Medulla oblongata (tissue), 1 donor: ENCODE measurements at regions not wholly inside any gene's neighbourhood (a gene's known extent, or its start where the extent isn't known, plus 50 kb on each side); places are given as distances from the start of the nearest gene placed in this dataset.

Source experiments
- DNase-seq: peaks from one replicate; pipeline ENCODE4 v3.0.0-alpha.2; 2015; ENCODE audit errors: extremely low spot score

- DNase-seq, result no peak
These were observed 160.2 kb upstream of the ALKAL2 start for GRCh38 chr2:447902-448665.

- DNase-seq, result no peak
These were observed 159.2 kb upstream of the ALKAL2 start for GRCh38 chr2:446963-447530.

- no peak for DNase-seq
These were observed 158.5 kb upstream of the ALKAL2 start for GRCh38 chr2:446303-446874.

DNA sequence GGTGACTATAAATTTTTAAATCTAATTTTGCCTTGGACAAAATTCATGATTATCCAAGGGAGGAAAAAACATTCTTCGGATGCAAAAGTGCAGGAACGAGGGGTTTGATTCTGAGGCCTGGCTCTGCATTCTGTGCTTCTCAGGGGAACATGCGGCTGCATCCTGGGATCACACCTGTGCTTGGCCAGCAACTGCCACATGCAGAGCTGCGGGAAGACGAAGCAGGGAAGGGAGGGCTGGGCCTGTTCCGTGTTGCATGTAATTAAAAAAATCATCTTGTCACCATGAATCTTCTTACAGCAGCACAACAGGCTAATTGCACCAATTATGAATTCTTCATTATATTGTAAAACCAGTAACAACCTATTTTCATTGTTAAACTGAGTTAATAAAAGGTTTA is 158.0 kb upstream of the ALKAL2 start:
- DNase-seq, result no peak

- DNase-seq, result no peak
These were observed 157.3 kb upstream of the ALKAL2 start for GRCh38 chr2:444937-445884.

DNA sequence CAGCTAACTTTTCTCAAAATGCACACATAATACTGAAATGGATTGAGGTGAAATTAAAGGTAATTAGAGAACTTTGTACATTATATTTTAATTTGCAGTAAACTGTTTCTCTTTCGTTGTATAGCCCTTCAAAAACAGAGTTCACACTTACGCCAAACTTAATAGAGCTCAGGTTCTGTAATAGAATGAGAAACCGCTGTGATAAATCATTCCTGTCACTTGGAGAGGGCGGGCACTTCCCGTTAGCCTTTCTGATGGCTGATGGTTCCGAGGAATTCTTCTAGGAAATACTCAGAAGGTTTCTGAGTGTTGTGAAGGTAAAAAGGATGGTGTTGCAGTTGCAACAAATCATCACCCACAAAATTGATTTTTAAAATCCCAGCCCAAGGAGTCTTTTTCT is 155.8 kb upstream of the ALKAL2 start:
- DNase-seq, result no peak

- DNase-seq, result no peak
These were observed 155.3 kb upstream of the ALKAL2 start for GRCh38 chr2:443216-443615.

DNA sequence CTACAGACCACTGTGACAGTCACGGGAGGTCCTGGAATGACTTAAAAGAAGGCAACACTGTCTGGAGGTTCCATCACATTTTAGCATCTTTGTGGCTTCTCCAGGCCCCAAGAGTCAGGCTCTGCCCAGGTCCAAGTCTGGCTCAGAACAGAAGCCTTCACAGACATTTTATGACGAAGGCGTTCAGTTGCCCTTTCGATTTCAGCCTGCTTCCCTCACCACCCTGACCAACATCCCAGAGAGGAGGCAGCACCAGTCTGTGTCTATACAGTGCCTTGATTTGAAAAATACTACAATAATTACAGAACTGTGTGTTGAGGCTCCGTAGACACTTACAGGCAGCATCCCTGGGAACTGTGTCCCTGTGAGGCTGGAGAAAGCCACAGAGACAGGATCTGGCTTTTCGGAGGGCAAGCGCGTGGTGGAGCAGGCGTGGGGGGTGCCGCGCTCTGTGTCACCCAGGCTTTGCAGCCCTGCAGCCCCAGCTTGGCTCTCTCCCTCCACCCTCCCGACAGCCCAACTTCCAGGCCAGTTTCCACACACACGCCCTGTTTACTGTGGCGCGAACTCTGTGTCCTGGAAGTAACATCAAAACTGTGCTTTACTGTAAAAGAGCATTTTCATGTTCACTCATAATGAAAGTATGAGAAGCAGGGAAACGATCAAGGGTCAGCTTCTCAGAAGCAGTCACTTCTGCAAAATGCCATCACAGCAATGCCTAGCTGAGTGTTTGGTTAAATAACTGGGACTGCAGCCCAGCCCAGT is 153.5 kb upstream of the ALKAL2 start:
- no peak for DNase-seq

GRCh38 chr2:440403-440740 is 152.5 kb upstream of the ALKAL2 start:
- no peak for DNase-seq

- peak; percentile 9 for DNase-seq
These were observed 151.9 kb upstream of the ALKAL2 start for GRCh38 chr2:439556-440402.

- DNase-seq, result no peak
These were observed 151.2 kb upstream of the ALKAL2 start for GRCh38 chr2:439077-439476.

DNA sequence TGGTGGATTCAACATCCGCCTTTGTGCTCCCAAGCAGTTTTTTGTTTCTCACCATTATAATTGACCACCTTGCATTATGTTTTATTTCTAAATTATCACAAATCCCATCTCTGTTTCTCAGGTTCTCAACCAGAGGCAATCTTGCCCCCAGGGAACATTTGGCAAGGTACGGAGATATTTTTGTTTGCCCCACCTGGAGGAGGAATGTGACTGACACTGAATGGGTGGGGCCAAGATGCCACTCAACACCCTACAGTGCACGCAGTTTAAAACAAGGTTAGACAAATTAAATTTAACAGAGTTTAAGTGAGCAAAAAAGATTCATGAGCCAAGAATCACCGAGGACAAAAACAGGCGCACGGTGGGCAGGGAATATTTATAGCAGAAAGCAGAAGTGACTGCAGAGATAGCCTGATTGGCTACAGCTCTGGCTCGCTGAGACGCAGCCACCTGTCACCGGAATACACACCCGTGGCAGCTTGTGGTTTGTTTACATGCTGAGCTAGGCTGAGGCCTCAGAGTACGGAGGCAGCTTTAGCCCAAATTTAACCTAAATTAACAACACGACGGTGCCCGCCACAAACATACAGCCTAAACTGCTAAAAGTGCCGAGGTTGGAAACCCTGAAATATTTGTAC is 150.0 kb upstream of the ALKAL2 start:
- DNase-seq, result no peak

GRCh38 chr2:437180-437579 is 149.3 kb upstream of the ALKAL2 start:
- DNase-seq, result no peak

DNA sequence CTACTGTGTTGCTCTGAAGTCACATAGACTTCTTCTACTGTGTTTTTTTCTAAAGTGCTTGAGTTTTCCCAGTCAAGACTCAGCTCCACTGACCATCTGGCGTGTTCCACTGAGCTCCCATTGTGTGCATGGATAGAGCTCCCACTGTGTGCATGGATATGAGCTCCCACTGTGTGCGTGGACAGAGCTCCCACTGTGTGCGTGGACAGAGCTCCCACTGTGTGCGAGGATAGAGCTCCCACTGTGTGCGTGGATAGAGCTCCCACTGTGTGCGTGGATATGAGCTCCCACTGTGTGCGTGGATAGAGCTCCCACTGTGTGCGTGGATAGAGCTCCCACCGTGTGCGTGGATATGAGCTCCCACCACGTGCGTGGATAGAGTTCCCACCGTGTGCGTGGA is 148.3 kb upstream of the ALKAL2 start:
- DNase-seq, result no peak

DNA sequence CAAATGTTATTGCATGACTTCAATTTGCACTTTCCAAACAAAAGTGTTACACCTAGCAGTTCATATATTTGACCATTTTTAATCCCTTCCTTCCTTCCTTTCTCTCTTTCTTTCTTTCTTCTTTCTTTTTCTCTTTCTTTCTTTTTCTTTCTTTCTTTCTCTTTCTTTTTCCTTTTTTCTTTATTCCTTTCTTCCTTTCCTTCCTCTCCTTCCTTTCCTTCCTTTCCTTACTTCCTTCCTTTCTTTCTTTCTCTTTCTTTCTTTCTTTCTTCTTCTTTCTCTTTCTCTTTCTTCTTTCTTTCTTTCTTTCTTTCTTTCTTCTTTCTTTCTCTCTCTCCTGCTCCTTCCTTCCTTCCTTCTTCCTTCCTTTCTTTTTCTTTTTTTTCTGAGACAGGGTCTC is 146.7 kb upstream of the ALKAL2 start:
- no peak for DNase-seq

DNA sequence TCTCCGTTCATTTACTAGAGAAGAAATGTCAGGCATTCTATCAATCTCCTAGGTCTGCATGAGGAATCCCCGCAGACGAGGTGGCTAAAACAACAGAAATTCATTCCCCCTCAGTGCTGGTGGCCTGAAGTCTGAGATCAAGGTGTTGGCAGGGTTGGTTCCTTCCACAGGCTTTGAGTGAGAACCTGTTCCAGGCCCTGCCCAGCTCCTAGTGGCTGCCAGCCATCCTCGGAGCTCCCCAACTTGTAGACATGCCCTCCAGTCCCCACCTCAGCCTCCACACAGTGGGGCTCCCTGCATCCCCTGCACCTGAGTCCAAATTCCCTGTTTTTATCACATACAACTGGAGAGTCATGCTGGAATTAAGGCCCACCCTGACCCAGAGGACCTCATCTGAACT is 145.3 kb upstream of the ALKAL2 start:
- no peak for DNase-seq

- no peak for DNase-seq
These were observed 142.6 kb upstream of the ALKAL2 start for GRCh38 chr2:430291-431040.

- no peak for DNase-seq
These were observed 141.8 kb upstream of the ALKAL2 start for GRCh38 chr2:429575-430254.

- no peak for DNase-seq
These were observed 141.3 kb upstream of the ALKAL2 start for GRCh38 chr2:429142-429541.
